Neural progenitor cell (in vitro differentiated cells): ENCODE measurements at regions not wholly inside any gene's neighbourhood (a gene's known extent, or its start where the extent isn't known, plus 50 kb on each side); places are given as distances from the start of the nearest gene placed in this dataset.

Source experiments
- DNase-seq: peaks from one replicate; pipeline ENCODE4 v3.0.0-alpha.2; 2016; ENCODE audit warnings: low spot score
- H2AFZ ChIP-seq: fragments of 200-600 bp; sonication (generic); replicated peaks from 2 replicates; pipeline ENCODE4 v1.6.1; 2016; ENCODE audit warnings: antibody characterized with exemption
- H3F3A ChIP-seq: fragments of 200-600 bp; sonication (generic); 2 replicates; pipeline ENCODE4 v1.6.1; 2016; ENCODE audit warnings: antibody characterized with exemption, low read depth
- H3K27ac ChIP-seq: fragments of 200-600 bp; sonication (generic); 2 replicates; pipeline ENCODE4 v1.5.1; 2016; ENCODE audit warnings: mild to moderate bottlenecking
- H3K27me3 ChIP-seq: fragments of 200-600 bp; sonication (generic); 2 replicates; pipeline ENCODE4 v1.6.1; 2016; ENCODE audit warnings: mild to moderate bottlenecking, moderate library complexity
- H3K36me3 ChIP-seq: fragments of 200-600 bp; sonication (generic); 2 replicates; pipeline ENCODE4 v1.5.1; 2016
- H3K4me1 ChIP-seq: fragments of 200-600 bp; sonication (generic); 2 replicates; pipeline ENCODE4 v1.6.1; 2016; ENCODE audit warnings: mixed run types
- H3K4me2 ChIP-seq: fragments of 200-600 bp; sonication (generic); 2 replicates; pipeline ENCODE4 v1.6.1; 2016
- H3K4me3 ChIP-seq: fragments of 200-600 bp; sonication (generic); 2 replicates; pipeline ENCODE4 v1.5.1; 2016
- H3K79me2 ChIP-seq: fragments of 200-600 bp; sonication (generic); 2 replicates; pipeline ENCODE4 v1.6.1; 2016; ENCODE audit warnings: low read depth
- H3K9ac ChIP-seq: fragments of 200-600 bp; sonication (generic); 2 replicates; pipeline ENCODE4 v1.6.1; 2016
- H3K9me3 ChIP-seq: fragments of 200-600 bp; sonication (generic); 2 replicates; pipeline ENCODE4 v1.5.1; 2016; ENCODE audit warnings: low read depth
- H4K20me1 ChIP-seq: fragments of 200-600 bp; sonication (generic); 2 replicates; pipeline ENCODE4 v1.6.1; 2016; ENCODE audit warnings: low read depth
- H3K27ac Mint-ChIP-seq: 3 replicates; pipeline ENCODE4 v1.8.0; 2021; ENCODE audit warnings: mixed read lengths
- H3K27me3 Mint-ChIP-seq: 2 replicates; pipeline ENCODE4 v1.8.0; 2022; ENCODE audit warnings: low read depth, mild to moderate bottlenecking, inconsistent platforms, moderate library complexity, mixed read lengths; ENCODE audit not compliant: insufficient read depth
- H3K36me3 Mint-ChIP-seq: 3 replicates; pipeline ENCODE4 v1.8.0; 2021; ENCODE audit warnings: mixed read lengths
- H3K4me1 Mint-ChIP-seq: 3 replicates; pipeline ENCODE4 v1.8.0; 2021; ENCODE audit warnings: mixed read lengths
- H3K4me3 Mint-ChIP-seq: 3 replicates; pipeline ENCODE4 v1.8.0; 2021; ENCODE audit warnings: mild to moderate bottlenecking, moderate library complexity, mixed read lengths
- H3K9me3 Mint-ChIP-seq: 3 replicates; pipeline ENCODE4 v1.8.0; 2020; ENCODE audit warnings: mixed read lengths
- EZH2 ChIP-seq: fragments of 200-600 bp; sonication (generic); IDR thresholded peaks from 2 replicates; pipeline ENCODE4 v1.6.1; 2017; ENCODE audit warnings: antibody characterized with exemption, mild to moderate bottlenecking, moderate library complexity
- EZH2phosphoT487 ChIP-seq: fragments of 200-600 bp; sonication (generic); IDR thresholded peaks from 2 replicates; pipeline ENCODE4 v1.6.1; 2017; ENCODE audit warnings: antibody characterized with exemption
- TF ChIP-seq, protein P1 (sequence below): fragments of 200-600 bp; sonication (generic); IDR thresholded peaks from 2 replicates; pipeline ENCODE4 v1.5.1; 2017; ENCODE audit warnings: antibody characterized with exemption, mild to moderate bottlenecking

DNA sequence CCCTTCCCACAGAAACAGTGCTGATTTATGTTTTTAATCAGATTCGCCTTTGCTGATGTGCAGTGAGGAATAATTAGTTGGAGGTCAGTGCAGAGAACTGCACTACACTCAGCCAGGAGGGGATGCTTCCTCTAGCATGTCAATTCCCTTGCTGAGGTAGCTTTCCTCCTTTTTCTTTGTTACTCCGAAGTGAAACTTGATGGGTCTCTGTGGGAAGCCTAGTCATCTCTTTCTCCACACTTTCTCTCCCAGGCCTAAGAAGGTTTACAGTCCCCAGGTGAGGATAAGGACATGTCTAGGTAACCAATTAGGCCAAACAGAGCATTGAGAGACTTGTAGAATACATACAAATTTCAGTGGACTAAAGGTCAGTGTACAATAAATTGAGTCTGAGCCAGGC is 461.8 kb downstream of the KIF4B start:
- H3K27ac ChIP-seq = no peak overlapping the region
- H3K79me2 ChIP-seq = no peaks in the 10 kb centered on the region
- H3K9ac ChIP-seq = no peak overlapping the region
- peaks cover 8% of the 10 kb centered on the region for H3K4me1 Mint-ChIP-seq
- peaks cover 2% of the 10 kb centered on the region for H3K27me3 Mint-ChIP-seq
- no peak overlapping the region for H3K4me3 Mint-ChIP-seq
- no peak overlapping the region for H3K4me3 ChIP-seq
- TF ChIP-seq, protein P1, sequence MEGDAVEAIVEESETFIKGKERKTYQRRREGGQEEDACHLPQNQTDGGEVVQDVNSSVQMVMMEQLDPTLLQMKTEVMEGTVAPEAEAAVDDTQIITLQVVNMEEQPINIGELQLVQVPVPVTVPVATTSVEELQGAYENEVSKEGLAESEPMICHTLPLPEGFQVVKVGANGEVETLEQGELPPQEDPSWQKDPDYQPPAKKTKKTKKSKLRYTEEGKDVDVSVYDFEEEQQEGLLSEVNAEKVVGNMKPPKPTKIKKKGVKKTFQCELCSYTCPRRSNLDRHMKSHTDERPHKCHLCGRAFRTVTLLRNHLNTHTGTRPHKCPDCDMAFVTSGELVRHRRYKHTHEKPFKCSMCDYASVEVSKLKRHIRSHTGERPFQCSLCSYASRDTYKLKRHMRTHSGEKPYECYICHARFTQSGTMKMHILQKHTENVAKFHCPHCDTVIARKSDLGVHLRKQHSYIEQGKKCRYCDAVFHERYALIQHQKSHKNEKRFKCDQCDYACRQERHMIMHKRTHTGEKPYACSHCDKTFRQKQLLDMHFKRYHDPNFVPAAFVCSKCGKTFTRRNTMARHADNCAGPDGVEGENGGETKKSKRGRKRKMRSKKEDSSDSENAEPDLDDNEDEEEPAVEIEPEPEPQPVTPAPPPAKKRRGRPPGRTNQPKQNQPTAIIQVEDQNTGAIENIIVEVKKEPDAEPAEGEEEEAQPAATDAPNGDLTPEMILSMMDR = no peak
- TF ChIP-seq EZH2 (no peak), EZH2phosphoT487 (no peak)
- no peaks in the 10 kb centered on the region for H4K20me1 ChIP-seq
- no peaks in the 10 kb centered on the region for H3K9me3 Mint-ChIP-seq
- DNase-seq = no peak
- H3F3A ChIP-seq = no peaks in the 10 kb centered on the region
- H2AFZ ChIP-seq = no peak overlapping the region
- peak overlapping the region; percentile 26 for H3K27ac Mint-ChIP-seq
- H3K4me2 ChIP-seq = peak overlapping the region; percentile 5
- no peaks in the 10 kb centered on the region for H3K36me3 ChIP-seq
- no peaks in the 10 kb centered on the region for H3K27me3 ChIP-seq
- no peaks in the 10 kb centered on the region for H3K36me3 Mint-ChIP-seq
- no peaks in the 10 kb centered on the region for H3K9me3 ChIP-seq
- H3K4me1 ChIP-seq = peaks cover 11% of the 10 kb centered on the region

DNA sequence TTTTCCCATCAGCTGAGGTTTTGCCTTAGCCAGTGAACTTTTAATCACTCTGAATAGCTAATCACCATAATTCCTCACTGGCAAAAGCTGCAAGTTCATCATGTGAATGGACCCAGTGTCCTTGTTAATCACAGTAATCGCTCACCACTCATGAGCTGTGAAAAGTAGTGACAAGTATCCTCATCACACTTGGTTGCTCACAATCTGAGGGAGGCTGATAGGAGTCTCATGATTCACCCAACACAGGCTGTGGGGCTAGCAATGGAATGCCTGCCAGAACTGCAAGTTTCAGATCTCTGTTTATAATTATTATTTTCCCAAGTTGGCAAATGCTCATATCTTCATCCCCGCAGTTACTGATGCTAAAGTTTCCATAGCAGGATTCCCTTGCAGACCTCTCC is 467.2 kb downstream of the KIF4B start:
- H3K4me3 ChIP-seq = no peak overlapping the region
- no peaks in the 10 kb centered on the region for H3K36me3 ChIP-seq
- TF ChIP-seq EZH2phosphoT487 = no peak
- TF ChIP-seq, protein P1 = no peak
- TF ChIP-seq EZH2 = no peak
- no peaks in the 10 kb centered on the region for H3K36me3 Mint-ChIP-seq
- no peak overlapping the region for H3K4me3 Mint-ChIP-seq
- no peak overlapping the region for H3K4me2 ChIP-seq
- no peaks in the 10 kb centered on the region for H3K9me3 ChIP-seq
- H3F3A ChIP-seq = no peaks in the 10 kb centered on the region
- H3K4me1 ChIP-seq = peaks cover 2% of the 10 kb centered on the region
- no peaks in the 10 kb centered on the region for H3K27me3 Mint-ChIP-seq
- no peak overlapping the region for H3K27ac Mint-ChIP-seq
- H4K20me1 ChIP-seq = no peaks in the 10 kb centered on the region
- H3K27me3 ChIP-seq = no peaks in the 10 kb centered on the region
- no peak overlapping the region for H3K9ac ChIP-seq
- no peak overlapping the region for H3K27ac ChIP-seq
- DNase-seq = no peak
- H3K9me3 Mint-ChIP-seq = no peaks in the 10 kb centered on the region
- peaks cover 17% of the 10 kb centered on the region for H3K4me1 Mint-ChIP-seq
- no peak overlapping the region for H2AFZ ChIP-seq
- no peaks in the 10 kb centered on the region for H3K79me2 ChIP-seq

DNA sequence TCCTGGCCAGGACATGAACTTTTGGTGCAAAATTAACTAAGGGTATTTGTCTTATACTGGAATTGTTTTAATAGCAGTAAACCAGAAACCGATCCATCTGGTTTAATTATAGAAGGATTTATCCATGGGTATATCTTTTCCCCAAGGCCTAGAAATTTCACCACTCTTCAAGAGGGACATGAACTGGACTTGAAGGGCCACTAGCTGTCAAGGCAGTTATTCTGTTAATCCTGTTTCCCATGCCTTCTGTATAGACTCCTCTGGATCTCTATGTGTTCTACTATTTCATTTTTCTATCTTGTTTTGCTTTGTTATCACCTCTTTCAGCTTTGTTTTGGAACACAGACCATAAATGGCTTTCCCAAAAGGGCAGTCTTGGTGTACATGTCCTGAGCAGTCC is 467.6 kb downstream of the KIF4B start:
- H3K79me2 ChIP-seq = no peaks in the 10 kb centered on the region
- peaks cover 19% of the 10 kb centered on the region for H3K4me1 Mint-ChIP-seq
- no peaks in the 10 kb centered on the region for H3K9me3 Mint-ChIP-seq

More for the DNA sequence above, 467.6 kb downstream of the KIF4B start:
- Histone ChIP-seq H3K4me1 (no peaks in the 10 kb centered on the region), H3K9ac (no peak overlapping the region), H3K4me3 (no peak overlapping the region), H3K27me3 (no peaks in the 10 kb centered on the region), H3K4me2 (no peak overlapping the region), H3K9me3 (no peaks in the 10 kb centered on the region), H2AFZ (no peak overlapping the region), H4K20me1 (no peaks in the 10 kb centered on the region), H3F3A (no peaks in the 10 kb centered on the region), H3K36me3 (no peaks in the 10 kb centered on the region), H3K27ac (no peak overlapping the region)
- Mint-ChIP-seq H3K4me3 (no peak overlapping the region), H3K36me3 (no peaks in the 10 kb centered on the region), H3K27ac (no peak overlapping the region), H3K27me3 (no peaks in the 10 kb centered on the region)
- DNase-seq = no peak
- TF ChIP-seq EZH2phosphoT487 = no peak
- TF ChIP-seq, protein P1 = no peak
